Liver (tissue), 8 donors: ENCODE measurements at regions not wholly inside any gene's neighbourhood (a gene's known extent, or its start where the extent isn't known, plus 50 kb on each side); places are given as distances from the start of the nearest gene placed in this dataset.

Experiments
- DNase-seq: peaks from one replicate; pipeline ENCODE4 v3.0.0-alpha.2; 2017; ENCODE audit warnings: low spot score
- H3K27ac ChIP-seq, 2 donors: one replicate each; pipeline ENCODE4 v1.7.0; 2013; ENCODE audit warnings: inconsistent platforms in 2 of 2, low read length in 2 of 2, control low read depth in 1 of 2, low read depth in 1 of 2, mild to moderate bottlenecking in 1 of 2
- H3K27me3 ChIP-seq, 4 donors: one replicate each; pipeline versions ENCODE4 v1.6.1 to v1.7.0; 2013; ENCODE audit warnings: low read length in 3 of 4, inconsistent platforms in 1 of 4, mild to moderate bottlenecking in 1 of 4, moderate library complexity in 1 of 4; ENCODE audit not compliant: control insufficient read depth in 4 of 4, insufficient read depth in 4 of 4
- H3K36me3 ChIP-seq, 4 donors: one replicate each; pipeline versions ENCODE4 v1.6.1 to v1.7.0; 2013; ENCODE audit warnings: low read length in 3 of 4, mild to moderate bottlenecking in 3 of 4, low read depth in 1 of 4, moderate library complexity in 1 of 4; ENCODE audit not compliant: control insufficient read depth in 4 of 4, insufficient read depth in 3 of 4
- H3K4me1 ChIP-seq, 4 donors: one replicate each; pipeline versions ENCODE4 v1.6.1 to v1.7.0; 2013; ENCODE audit warnings: low read length in 3 of 4, mild to moderate bottlenecking in 3 of 4, moderate library complexity in 1 of 4; ENCODE audit not compliant: control insufficient read depth in 4 of 4, insufficient read depth in 4 of 4
- H3K4me3 ChIP-seq, 3 donors: one replicate each; pipeline versions ENCODE4 v1.6.1 to v1.7.0; 2013; ENCODE audit warnings: low read length in 3 of 3, control low read depth in 1 of 3, low read depth in 1 of 3, mild to moderate bottlenecking in 1 of 3
- H3K9ac ChIP-seq, 2 donors: one replicate each; pipeline ENCODE4 v1.7.0; 2013; ENCODE audit warnings: low read length in 2 of 2, mild to moderate bottlenecking in 2 of 2, moderate library complexity in 2 of 2, control low read depth in 1 of 2, low read depth in 1 of 2
- H3K9me3 ChIP-seq, 4 donors: one replicate each; pipeline versions ENCODE4 v1.6.1 to v1.7.0; 2013; ENCODE audit warnings: low read length in 3 of 4; ENCODE audit not compliant: control insufficient read depth in 4 of 4
- ATF3 ChIP-seq: IDR thresholded peaks from 2 replicates; pipeline ENCODE4 v1.6.1; 2016; ENCODE audit warnings: antibody characterized with exemption
- CTCF ChIP-seq: fragments of 150-350 bp; IDR thresholded peaks from 2 replicates; pipeline ENCODE4 v1.5.1; 2017; ENCODE audit warnings: improper control_type of control experiment, low read depth, low read length; ENCODE audit not compliant: missing input control
- EGR1 ChIP-seq, 2 donors: IDR thresholded peaks; 2 replicates each; pipeline ENCODE4 v1.6.1; 2016 to 2018; ENCODE audit warnings: antibody characterized with exemption in 2 of 2, low read depth in 2 of 2
- FOXA1 ChIP-seq: IDR thresholded peaks from 2 replicates; pipeline ENCODE4 v1.6.1; 2016; ENCODE audit warnings: antibody characterized with exemption
- FOXA2 ChIP-seq: IDR thresholded peaks from 2 replicates; pipeline ENCODE4 v1.6.1; 2016; ENCODE audit warnings: antibody characterized with exemption
- GABPA ChIP-seq, 2 donors: IDR thresholded peaks in 1 of 2; conservative IDR thresholded peaks in 1 of 2; 2 replicates each; pipeline ENCODE4 v1.6.1; 2016; ENCODE audit warnings: antibody characterized with exemption in 2 of 2, mild to moderate bottlenecking in 1 of 2, moderate library complexity in 1 of 2
- HNF4A ChIP-seq, 2 donors: conservative IDR thresholded peaks; 2 replicates each; pipeline ENCODE4 v1.6.1; 2016; ENCODE audit warnings: antibody characterized with exemption in 2 of 2, mild to moderate bottlenecking in 2 of 2
- HNF4G ChIP-seq: IDR thresholded peaks from 2 replicates; pipeline ENCODE4 v1.6.1; 2016; ENCODE audit warnings: antibody characterized with exemption
- JUND ChIP-seq, 2 donors: IDR thresholded peaks; 2 replicates each; pipeline ENCODE4 v1.6.1; 2016; ENCODE audit warnings: antibody characterized with exemption in 2 of 2
- MAX ChIP-seq: IDR thresholded peaks from 2 replicates; pipeline ENCODE4 v1.6.1; 2016; ENCODE audit warnings: antibody characterized with exemption
- NR2F2 ChIP-seq: IDR thresholded peaks from 2 replicates; pipeline ENCODE4 v1.6.1; 2016; ENCODE audit warnings: antibody characterized with exemption
- RAD21 ChIP-seq, 2 donors: IDR thresholded peaks; 2 replicates each; pipeline ENCODE4 v1.6.1; 2016; ENCODE audit warnings: antibody characterized with exemption in 2 of 2, mild to moderate bottlenecking in 2 of 2
- REST ChIP-seq: IDR thresholded peaks from 2 replicates; pipeline ENCODE4 v1.6.1; 2016; ENCODE audit warnings: antibody characterized with exemption, mild to moderate bottlenecking
- RXRA ChIP-seq, 2 donors: IDR thresholded peaks; 2 replicates each; pipeline ENCODE4 v1.6.1; 2017 to 2018; ENCODE audit warnings: antibody characterized with exemption in 2 of 2, mild to moderate bottlenecking in 1 of 2
- SP1 ChIP-seq: IDR thresholded peaks from 2 replicates; pipeline ENCODE4 v1.6.1; 2018; ENCODE audit warnings: antibody characterized with exemption, mild to moderate bottlenecking
- TAF1 ChIP-seq: conservative IDR thresholded peaks from 2 replicates; pipeline ENCODE4 v1.6.1; 2016; ENCODE audit warnings: antibody characterized with exemption, mild to moderate bottlenecking
- WGBS: extraction: QIAGEN DNeasy Blood & Tissue Kit; methylation state at CpG from one replicate; pipeline ENCODE4 v1.1.7; 2013; 5-methylcytosine and 5-hydroxymethylcytosine counted together
- donor health status: healthy.
- donor health status: healthy.
- donor health status: healthy.
- donor health status: healthy.
- donor health status: healthy.

DNA sequence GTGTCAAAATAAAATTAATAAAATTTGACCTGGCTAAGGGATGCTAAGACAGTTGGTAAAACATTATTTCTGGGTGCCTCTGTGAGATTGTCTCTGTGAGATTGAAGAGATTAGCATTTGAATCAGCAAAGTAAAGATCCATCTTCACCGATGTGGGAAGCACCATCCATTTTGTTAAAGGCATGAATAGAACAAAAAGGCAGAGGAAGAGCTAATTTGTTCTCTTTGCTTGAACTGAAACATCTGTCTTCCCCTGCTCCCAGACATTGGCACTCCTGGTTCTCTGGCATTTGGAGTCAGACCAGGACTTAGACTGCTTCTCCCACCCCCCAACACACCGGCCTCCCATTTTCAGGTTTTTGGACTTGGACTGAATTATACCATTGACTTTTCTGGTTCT, 603.8 kb upstream of the LINC00305 start:
- Histone ChIP-seq H3K36me3 (no peaks in the 10 kb centered on the region), H3K4me3 (no peak overlapping the region), H3K9ac (no peak overlapping the region), H3K9me3 (no peaks in the 10 kb centered on the region), H3K4me1 (no peaks in the 10 kb centered on the region), H3K27ac (no peak overlapping the region), H3K27me3 (no peaks in the 10 kb centered on the region)
- DNase-seq = no peak
- 76% methylated on average over 2 of the region's 2 CpGs for WGBS
- TF ChIP-seq FOXA1 (no peak), ATF3 (no peak), REST (no peak), EGR1 (IDR thresholded peaks at IDR 0.05; ENCODE audit: low read depth in 2 of 2) (no peak), HNF4A (conservative IDR thresholded peaks at IDR 0.05) (no peak), HNF4G (no peak), NR2F2 (no peak), GABPA (IDR thresholded peaks at IDR 0.05 in 1 of 2, conservative IDR thresholded peaks at IDR 0.05 in 1 of 2) (no peak), MAX (no peak), CTCF (no peak), JUND (IDR thresholded peaks at IDR 0.05) (no peak), RAD21 (IDR thresholded peaks at IDR 0.05) (no peak), RXRA (IDR thresholded peaks at IDR 0.05) (no peak), FOXA2 (no peak), TAF1 (no peak)

DNA sequence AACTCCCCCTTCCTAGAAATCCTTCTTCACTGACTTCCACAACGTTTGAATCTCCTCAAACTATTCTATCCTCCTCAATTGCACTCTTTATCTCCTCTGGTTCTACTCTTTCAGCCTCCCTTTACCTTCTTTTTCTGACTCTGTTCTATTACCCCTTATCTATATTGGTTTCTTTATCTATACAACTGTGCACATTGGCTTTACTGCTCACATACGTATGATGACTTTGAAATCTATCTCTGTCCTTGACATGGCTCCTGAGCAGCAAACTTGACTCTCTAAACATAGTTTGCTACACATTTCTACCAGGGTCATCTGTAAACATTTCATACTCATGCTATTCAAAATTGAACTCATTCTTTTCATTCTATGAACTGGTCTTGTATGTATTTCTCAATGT, 601.0 kb upstream of the LINC00305 start:
- Histone ChIP-seq H3K4me3 (no peak overlapping the region), H3K36me3 (no peaks in the 10 kb centered on the region), H3K9ac (no peak overlapping the region), H3K27me3 (no peaks in the 10 kb centered on the region), H3K27ac (no peak overlapping the region), H3K4me1 (no peaks in the 10 kb centered on the region), H3K9me3 (no peaks in the 10 kb centered on the region)
- DNase-seq = no peak
- TF ChIP-seq SP1 = no peak
- TF ChIP-seq ATF3 = no peak
- no peak for TF ChIP-seq HNF4A (conservative IDR thresholded peaks at IDR 0.05)
- TF ChIP-seq JUND (IDR thresholded peaks at IDR 0.05) = no peak
- no peak for TF ChIP-seq FOXA1
- TF ChIP-seq MAX = no peak
- TF ChIP-seq FOXA2 = no peak
- no peak for TF ChIP-seq NR2F2
- no peak for TF ChIP-seq RAD21 (IDR thresholded peaks at IDR 0.05)
- no peak for TF ChIP-seq HNF4G
- 56% methylated on average over 2 of the region's 2 CpGs for WGBS
